ENCODE measurements at regions not wholly inside any gene's neighbourhood (a gene's known extent, or its start where the extent isn't known, plus 50 kb on each side); places are given as distances from the start of the nearest gene placed in this dataset.

GRCh38 chr11:27857014-27857413 is 156.8 kb upstream of the BDNF start:
- no peak for DNase-seq

DNA sequence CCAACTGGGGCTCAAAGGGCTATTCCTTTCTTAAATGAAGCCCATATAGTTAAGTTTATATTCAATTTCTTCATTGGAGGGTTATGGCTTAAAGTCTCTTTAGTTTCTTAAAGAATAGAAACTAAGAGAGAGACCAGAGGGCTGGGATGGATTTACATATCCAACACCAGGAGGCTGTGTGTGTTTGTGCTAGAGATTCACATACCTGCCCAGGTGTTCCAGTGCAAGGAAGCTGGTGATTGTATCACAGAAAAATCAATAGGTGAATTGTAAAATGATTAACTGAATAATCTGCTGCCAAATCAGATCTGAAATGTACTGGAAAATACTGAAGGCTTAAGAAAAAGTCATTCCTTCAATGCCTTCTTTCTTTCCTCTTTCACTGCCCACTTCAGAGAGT is 148.2 kb upstream of the BDNF start:
- DNase-seq = no peak

DNA sequence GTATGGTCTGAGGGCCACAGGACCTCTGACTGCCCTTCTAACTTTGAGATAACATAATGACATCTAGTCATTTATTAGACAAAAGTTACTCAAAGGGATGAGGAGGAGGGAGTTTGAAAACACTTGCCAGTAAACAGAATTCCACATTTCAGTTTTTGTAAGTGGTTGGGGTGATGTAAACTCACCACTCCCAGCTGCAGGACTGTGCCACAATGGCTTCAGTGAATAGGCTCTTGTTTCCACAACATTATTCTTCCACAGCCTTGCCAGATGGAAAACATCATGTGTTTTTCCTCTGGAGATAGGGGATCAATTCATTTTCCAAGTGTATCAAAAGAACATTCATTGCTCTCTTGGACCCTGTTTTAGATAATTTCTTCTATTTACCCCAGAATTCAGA is 147.2 kb upstream of the BDNF start:
- DNase-seq = no peak

- DNase-seq = no peak
Measured at GRCh38 chr11:27842290-27842689, 142.0 kb upstream of the BDNF start.

GRCh38 chr11:27841023-27841422 is 140.8 kb upstream of the BDNF start:
- DNase-seq = no peak

- no peak for DNase-seq
Measured at GRCh38 chr11:27839226-27839913, 139.1 kb upstream of the BDNF start.

DNA sequence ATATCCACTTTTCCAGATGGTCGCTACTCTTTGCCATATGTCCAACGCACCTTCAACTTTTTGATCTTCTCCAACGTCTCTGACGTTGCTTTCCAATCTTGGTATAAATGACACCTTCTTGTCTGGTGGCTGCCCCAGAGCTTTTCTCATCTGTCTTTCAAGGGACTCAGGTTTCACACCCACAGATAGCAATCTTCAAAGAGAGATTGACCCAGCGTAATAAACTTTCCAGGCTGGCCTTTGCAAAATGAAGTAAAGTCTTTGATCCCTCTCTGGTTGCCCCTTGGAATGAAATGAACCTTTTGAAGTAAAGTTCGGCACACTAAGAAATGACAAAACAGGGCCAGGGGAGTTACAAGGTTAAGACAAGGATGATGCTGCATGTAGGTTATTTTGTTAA is 138.4 kb upstream of the BDNF start:
- no peak for DNase-seq

- DNase-seq = no peak
Measured at GRCh38 chr11:27837895-27838563, 137.8 kb upstream of the BDNF start.

DNA sequence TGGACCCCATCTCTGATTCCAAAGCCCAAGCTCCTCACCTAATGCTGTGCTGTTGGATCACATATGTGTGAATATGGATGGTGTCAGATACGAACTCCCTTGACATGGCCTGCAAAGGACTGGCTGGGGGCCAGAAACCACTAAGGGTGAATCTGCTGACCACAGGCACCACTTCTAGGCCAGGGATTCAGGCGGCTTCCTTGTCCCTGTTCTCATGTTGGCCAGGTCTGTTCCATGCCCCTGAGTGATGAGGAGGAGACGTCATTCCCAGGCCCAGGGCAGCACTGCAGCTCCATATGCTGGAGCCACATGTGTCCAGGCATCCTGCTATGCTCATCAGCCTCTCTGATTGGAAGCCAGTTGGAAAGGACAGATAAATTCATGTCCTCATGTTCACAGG is 130.0 kb upstream of the BDNF start:
- no peak for DNase-seq

- DNase-seq = no peak
Measured at GRCh38 chr11:27820249-27820648, 120.0 kb upstream of the BDNF start.

DNA sequence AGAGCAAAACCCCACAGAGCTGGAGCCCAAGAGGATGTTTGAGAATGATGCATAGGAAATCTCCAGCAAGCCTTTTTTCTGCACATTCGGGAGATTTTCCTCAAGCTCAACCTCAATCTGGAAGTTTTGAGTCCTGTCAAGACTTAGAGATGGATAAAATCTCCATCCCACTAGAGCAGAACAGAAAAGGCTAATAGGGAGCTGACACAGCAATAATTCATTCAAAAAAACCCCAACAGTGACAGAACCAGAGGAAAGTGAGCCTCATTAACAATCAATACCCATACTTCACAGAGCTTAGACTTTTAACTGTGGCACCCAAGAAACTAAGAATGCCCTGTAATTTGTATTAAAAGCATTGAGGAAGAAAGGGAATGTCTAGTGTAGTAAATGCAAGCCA is 115.9 kb upstream of the BDNF start:
- no peak for DNase-seq

GRCh38 chr11:27812341-27812740 is 112.1 kb upstream of the BDNF start:
- DNase-seq = no peak

GRCh38 chr11:27807596-27807995 is 107.3 kb upstream of the BDNF start:
- no peak for DNase-seq

DNA sequence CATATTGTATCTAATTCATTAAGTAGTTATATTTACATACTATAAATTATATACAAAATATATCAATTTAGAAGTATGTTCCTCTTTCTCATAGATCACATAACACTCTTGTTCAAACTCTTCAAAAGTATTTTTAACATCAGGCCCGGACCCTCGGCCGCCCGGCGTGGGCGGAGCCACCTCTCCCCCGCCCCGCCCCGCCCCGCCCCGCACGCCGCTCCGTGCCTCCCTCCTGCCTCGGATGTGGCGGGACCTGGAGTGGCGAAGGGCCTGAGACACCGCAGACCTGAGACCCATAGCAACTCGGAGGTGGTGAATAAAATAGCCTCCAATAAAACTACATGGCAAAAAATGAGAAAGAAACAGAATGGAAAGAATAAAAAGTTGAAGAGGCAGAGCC is 105.9 kb upstream of the BDNF start:
- no peak for DNase-seq

GRCh38 chr11:27795955-27796861 is 96.0 kb upstream of the BDNF start:
- no peak for DNase-seq

- no peak for DNase-seq
Measured at GRCh38 chr11:27786864-27787263, 86.6 kb upstream of the BDNF start.

- no peak for DNase-seq
Measured at GRCh38 chr11:27786331-27786730, 86.1 kb upstream of the BDNF start.

- no peak for DNase-seq
Measured at GRCh38 chr11:27783701-27784355, 83.6 kb upstream of the BDNF start.

DNA sequence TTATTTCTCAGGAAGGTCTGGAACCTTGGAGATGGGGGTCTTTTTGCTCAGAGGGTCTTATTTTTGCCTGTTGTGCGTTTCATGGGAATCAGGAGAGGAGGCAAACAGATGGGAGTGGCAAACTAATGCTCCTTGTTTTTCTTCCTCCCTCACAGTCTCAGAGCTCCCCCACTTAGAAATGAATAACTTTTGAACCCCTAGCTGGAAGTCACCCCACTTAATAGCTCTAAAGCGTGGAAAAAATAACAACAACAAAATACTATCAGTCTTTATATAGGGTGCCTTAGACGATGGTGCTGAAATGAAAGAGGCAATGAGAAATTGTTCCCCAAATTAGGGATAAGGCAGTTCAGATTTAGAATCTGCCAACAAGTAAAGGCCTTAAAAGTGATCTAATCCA is 76.8 kb upstream of the BDNF start:
- no peak for DNase-seq

DNA sequence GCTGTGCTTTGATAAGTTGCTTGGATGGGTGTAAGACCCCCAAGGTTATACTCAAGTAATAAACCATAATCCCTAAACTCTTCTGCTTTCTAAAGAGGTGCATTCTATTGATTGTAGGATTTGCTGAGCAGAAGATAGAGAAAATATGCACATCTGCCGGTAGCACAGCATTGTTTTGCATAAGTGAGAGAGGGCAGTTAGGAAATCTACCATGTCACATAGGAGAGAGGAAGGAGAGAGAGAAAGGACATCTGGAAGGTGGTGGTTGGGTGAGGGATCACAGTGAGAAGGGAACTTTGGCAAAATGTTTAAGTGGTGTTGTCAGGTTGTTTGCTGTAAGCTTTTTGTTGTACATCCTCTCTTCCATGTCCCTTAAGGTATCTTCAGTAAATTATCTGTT is 73.6 kb upstream of the BDNF start:
- DNase-seq = no peak

DNA sequence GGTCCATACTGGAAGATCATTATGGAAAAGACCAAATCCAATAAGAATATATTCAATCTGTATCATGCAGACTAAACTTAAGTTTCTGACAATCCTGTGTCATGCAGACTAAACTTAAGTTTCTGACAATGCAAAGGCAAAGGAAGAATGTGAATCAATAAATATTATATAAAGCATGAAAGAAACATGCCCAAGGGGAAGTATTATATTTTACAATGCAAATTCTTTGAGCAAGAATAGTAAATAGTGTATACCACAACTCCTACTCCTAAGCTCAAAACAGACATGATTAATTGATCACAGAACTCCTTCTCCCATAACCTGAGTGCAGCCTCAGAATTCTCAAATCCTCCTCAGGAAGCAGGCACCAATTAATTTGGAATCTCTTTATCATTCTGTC is 71.3 kb upstream of the BDNF start:
- DNase-seq = no peak

GRCh38 chr11:27770576-27770975 is 70.3 kb upstream of the BDNF start:
- no peak for DNase-seq

- no peak for DNase-seq
Measured at GRCh38 chr11:27763736-27764135, 63.5 kb upstream of the BDNF start.

Measured in GF-D8 (cell line).